NB4 (cell line): ENCODE measurements at regions not wholly inside any gene's neighbourhood (a gene's known extent, or its start where the extent isn't known, plus 50 kb on each side); places are given as distances from the start of the nearest gene placed in this dataset.

Experiments used
- DNase-seq: peaks from one replicate; pipeline ENCODE4 v3.0.0; 2010; ENCODE audit warnings: low read depth
- H3K4me3 ChIP-seq: one replicate; pipeline ENCODE4 v1.5.1; 2011; ENCODE audit warnings: mild to moderate bottlenecking, low read depth, low read length, moderate library complexity
- MYC ChIP-seq: IDR thresholded peaks from 2 replicates; pipeline ENCODE4 v1.6.1; 2011; ENCODE audit warnings: low read depth, low read length
- POLR2A ChIP-seq: IDR thresholded peaks from 2 replicates; pipeline ENCODE4 v1.6.1; 2011; ENCODE audit warnings: mild to moderate bottlenecking; ENCODE audit not compliant: insufficient read length; ENCODE audit errors: extremely low read depth
- TF ChIP-seq, protein P1 (sequence below): IDR thresholded peaks from one replicate; pipeline ENCODE4 v1.5.1; 2012; ENCODE audit warnings: low read depth, low read length
- TF ChIP-seq, protein P2 (sequence below): IDR thresholded peaks from 2 replicates; pipeline ENCODE4 v1.6.1; 2011; ENCODE audit warnings: low read depth, low read length

GRCh38 chr17:33416131-33416530 is 123.0 kb upstream of the ASIC2 start:
- TF ChIP-seq POLR2A (no peak), MYC (no peak)
- TF ChIP-seq, protein P1, sequence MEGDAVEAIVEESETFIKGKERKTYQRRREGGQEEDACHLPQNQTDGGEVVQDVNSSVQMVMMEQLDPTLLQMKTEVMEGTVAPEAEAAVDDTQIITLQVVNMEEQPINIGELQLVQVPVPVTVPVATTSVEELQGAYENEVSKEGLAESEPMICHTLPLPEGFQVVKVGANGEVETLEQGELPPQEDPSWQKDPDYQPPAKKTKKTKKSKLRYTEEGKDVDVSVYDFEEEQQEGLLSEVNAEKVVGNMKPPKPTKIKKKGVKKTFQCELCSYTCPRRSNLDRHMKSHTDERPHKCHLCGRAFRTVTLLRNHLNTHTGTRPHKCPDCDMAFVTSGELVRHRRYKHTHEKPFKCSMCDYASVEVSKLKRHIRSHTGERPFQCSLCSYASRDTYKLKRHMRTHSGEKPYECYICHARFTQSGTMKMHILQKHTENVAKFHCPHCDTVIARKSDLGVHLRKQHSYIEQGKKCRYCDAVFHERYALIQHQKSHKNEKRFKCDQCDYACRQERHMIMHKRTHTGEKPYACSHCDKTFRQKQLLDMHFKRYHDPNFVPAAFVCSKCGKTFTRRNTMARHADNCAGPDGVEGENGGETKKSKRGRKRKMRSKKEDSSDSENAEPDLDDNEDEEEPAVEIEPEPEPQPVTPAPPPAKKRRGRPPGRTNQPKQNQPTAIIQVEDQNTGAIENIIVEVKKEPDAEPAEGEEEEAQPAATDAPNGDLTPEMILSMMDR = no peak
- TF ChIP-seq, protein P2, sequence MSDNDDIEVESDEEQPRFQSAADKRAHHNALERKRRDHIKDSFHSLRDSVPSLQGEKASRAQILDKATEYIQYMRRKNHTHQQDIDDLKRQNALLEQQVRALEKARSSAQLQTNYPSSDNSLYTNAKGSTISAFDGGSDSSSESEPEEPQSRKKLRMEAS = no peak
- DNase-seq = peak; percentile 51
- H3K4me3 ChIP-seq = no peak overlapping the region

GRCh38 chr17:33421933-33422332 is 128.8 kb upstream of the ASIC2 start:
- no peak overlapping the region for H3K4me3 ChIP-seq
- TF ChIP-seq, protein P2 = no peak
- no peak for TF ChIP-seq POLR2A
- TF ChIP-seq MYC = no peak
- TF ChIP-seq, protein P1 = no peak
- DNase-seq = no peak

GRCh38 chr17:33433581-33433980 is 140.5 kb upstream of the ASIC2 start:
- no peak overlapping the region for H3K4me3 ChIP-seq
- TF ChIP-seq MYC (no peak), POLR2A (no peak)
- TF ChIP-seq, protein P1 = no peak
- TF ChIP-seq, protein P2 = no peak
- no peak for DNase-seq

GRCh38 chr17:33434841-33435240 is 141.7 kb upstream of the ASIC2 start:
- TF ChIP-seq, protein P1 = no peak
- TF ChIP-seq POLR2A = no peak
- TF ChIP-seq, protein P2 = no peak
- no peak for TF ChIP-seq MYC
- no peak overlapping the region for H3K4me3 ChIP-seq
- no peak for DNase-seq

DNA sequence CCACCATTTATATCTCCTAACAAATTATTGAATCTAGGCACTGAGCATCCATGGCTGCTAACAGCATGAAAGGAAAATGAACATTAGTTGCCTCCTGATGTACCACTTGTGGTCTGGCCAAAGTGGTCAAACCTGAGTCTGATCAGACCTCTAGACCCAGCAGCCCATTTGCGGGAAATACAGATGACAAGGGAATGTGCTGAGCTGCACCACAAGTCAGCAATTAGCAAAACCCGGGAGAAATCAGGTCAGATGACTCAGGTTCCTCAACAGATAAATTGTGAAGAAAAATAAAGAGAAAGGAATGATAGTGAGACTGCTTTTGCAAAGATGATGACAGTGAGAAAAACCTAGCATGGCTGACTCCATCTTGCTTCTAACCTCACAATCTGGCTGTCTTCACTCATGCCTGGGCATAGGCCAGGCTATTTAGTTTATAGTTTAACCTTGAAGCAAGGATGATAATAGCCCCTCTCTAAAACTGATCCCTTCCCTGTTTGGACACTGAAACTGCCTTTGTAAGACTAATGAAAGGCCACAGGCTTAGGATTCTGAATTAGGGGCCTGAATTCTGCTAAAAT is 142.7 kb upstream of the ASIC2 start:
- TF ChIP-seq, protein P2 = no peak
- TF ChIP-seq POLR2A = no peak
- H3K4me3 ChIP-seq = no peak overlapping the region
- DNase-seq = no peak

GRCh38 chr17:33436321-33436720 is 143.2 kb upstream of the ASIC2 start:
- no peak for TF ChIP-seq POLR2A
- H3K4me3 ChIP-seq = no peak overlapping the region
- DNase-seq = peak; percentile 7

GRCh38 chr17:33438139-33438538 is 145.0 kb upstream of the ASIC2 start:
- peak; percentile 43 for DNase-seq
- no peak overlapping the region for H3K4me3 ChIP-seq
- TF ChIP-seq, protein P1 = no peak
- TF ChIP-seq MYC (no peak), POLR2A (no peak)
- TF ChIP-seq, protein P2 = no peak
